Ovary (tissue), 7 donors: ENCODE measurements at regions not wholly inside any gene's neighbourhood (a gene's known extent, or its start where the extent isn't known, plus 50 kb on each side); places are given as distances from the start of the nearest gene placed in this dataset.

Experiments used
- DNase-seq, 5 donors: peaks; one replicate each; pipeline ENCODE4 v3.0.0-alpha.2; 2019 to 2020
- H3K27ac ChIP-seq, 2 donors: fragments of 200-600 bp; one replicate each; pipeline versions ENCODE4 v1.5.1 to v1.8.0; 2019 to 2022
- H3K27me3 ChIP-seq: fragments of 200-600 bp; one replicate; pipeline ENCODE4 v1.8.0; 2022
- H3K36me3 ChIP-seq: fragments of 200-600 bp; sonication (generic); one replicate; pipeline ENCODE4 v1.5.1; 2019
- H3K4me1 ChIP-seq: one replicate; pipeline ENCODE4 v1.8.1; 2013; ENCODE audit warnings: mild to moderate bottlenecking, moderate library complexity; ENCODE audit not compliant: insufficient read depth
- H3K4me3 ChIP-seq: fragments of 200-600 bp; sonication (generic); one replicate; pipeline ENCODE4 v1.5.1; 2017
- H3K9me3 ChIP-seq, 2 donors: fragments of 200-600 bp in 1 of 2; sonication (generic) in 1 of 2; one replicate each; pipeline versions ENCODE4 v1.5.1 to v1.8.1; 2013 to 2019; ENCODE audit warnings: mild to moderate bottlenecking in 1 of 2, moderate library complexity in 1 of 2
- CTCF ChIP-seq, 3 donors: fragments of 450-650 bp in 2 of 3; fragments of 200-600 bp in 1 of 3; IDR thresholded peaks; one replicate each; pipeline versions ENCODE4 v1.5.1 to v1.8.0; 2016 to 2022; ENCODE audit warnings: antibody characterized with exemption in 3 of 3, mild to moderate bottlenecking in 1 of 3
- EP300 ChIP-seq: sonication (generic); formaldehyde crosslinking; IDR thresholded peaks from one replicate; pipeline ENCODE4 v1.6.1; 2017; ENCODE audit warnings: antibody characterized with exemption
- POLR2A ChIP-seq: fragments of 450-650 bp; IDR thresholded peaks from one replicate; pipeline ENCODE4 v1.6.1; 2017; ENCODE audit warnings: antibody characterized with exemption, mild to moderate bottlenecking, moderate library complexity
- WGBS, 3 donors: extraction: QIAGEN DNeasy Blood & Tissue Kit in 1 of 3; methylation state at CpG; one replicate each; pipeline versions ENCODE4 v1.1.5 to v1.1.7; 2013 to 2017; 5-methylcytosine and 5-hydroxymethylcytosine counted together
- intact Hi-C, 4 donors: fragments of 100-400 bp; cut with DNase I; formaldehyde crosslinking; loops; one replicate each; pipeline versions ENCODE4 v1.11.0 to v1.15.1; 2022 to 2023
- donor health status: DM: no; HTN: no; CAD: no; lungs with moderate emphysema.
- donor health status: DM: no; HTN: no; CAD: no.
- donor health status: Bipolar disorder and iron deficiency.
- donor health status: DM: no; HTN: no; CAD: no.
- donor health status: DM: yes; HTN: yes; CAD: no.

- H3K27ac ChIP-seq = no peak overlapping the region
- H3K9me3 ChIP-seq = no peaks in the 10 kb centered on the region
- no peak overlapping the region for H3K4me3 ChIP-seq
- H3K4me1 ChIP-seq = no peaks in the 10 kb centered on the region
- H3K36me3 ChIP-seq = no peaks in the 10 kb centered on the region
- H3K27me3 ChIP-seq = no peaks in the 10 kb centered on the region
- WGBS, 3 donors = 74 to 85% (median 75%) methylated on average over 3 of the region's 3 CpGs
- no peak for TF ChIP-seq CTCF (IDR thresholded peaks at IDR 0.05)
- TF ChIP-seq EP300 = no peak
- no peak for TF ChIP-seq POLR2A
- no peak for DNase-seq
- intact Hi-C loops = no loop called here
These were observed 448.5 kb upstream of the RPS6KA3 start for GRCh38 chrX:20715176-20715575.

- DNase-seq = no peak
- 24 to 42% (median 24%) methylated on average over 1 of the region's 1 CpG for WGBS, 3 donors
- Histone ChIP-seq H3K4me3 (no peak overlapping the region), H3K27me3 (no peaks in the 10 kb centered on the region), H3K9me3 (no peaks in the 10 kb centered on the region), H3K27ac (no peak overlapping the region), H3K36me3 (no peaks in the 10 kb centered on the region), H3K4me1 (no peaks in the 10 kb centered on the region)
- no peak for TF ChIP-seq EP300
- TF ChIP-seq CTCF (IDR thresholded peaks at IDR 0.05) = no peak
- no peak for TF ChIP-seq POLR2A
- intact Hi-C loops = no loop called here
These were observed 446.1 kb upstream of the RPS6KA3 start for GRCh38 chrX:20712811-20713210.

GRCh38 chrX:20711366-20711765, 444.7 kb upstream of the RPS6KA3 start:
- no peaks in the 10 kb centered on the region for H3K4me1 ChIP-seq
- H3K27ac ChIP-seq = no peak overlapping the region
- no peak overlapping the region for H3K4me3 ChIP-seq
- TF ChIP-seq EP300 (no peak), POLR2A (no peak), CTCF (IDR thresholded peaks at IDR 0.05) (no peak)
- intact Hi-C loops = no loop called here
- DNase-seq = no peak
- H3K27me3 ChIP-seq = no peaks in the 10 kb centered on the region
- 52 to 59% (median 54%) methylated on average over 3 of the region's 3 CpGs for WGBS, 3 donors
- no peaks in the 10 kb centered on the region for H3K9me3 ChIP-seq
- no peaks in the 10 kb centered on the region for H3K36me3 ChIP-seq

GRCh38 chrX:20693078-20693477, 426.4 kb upstream of the RPS6KA3 start:
- no peak for TF ChIP-seq POLR2A
- TF ChIP-seq CTCF (IDR thresholded peaks at IDR 0.05) = no peak
- no peak for TF ChIP-seq EP300
- Histone ChIP-seq H3K4me3 (no peak overlapping the region), H3K27ac (no peak overlapping the region), H3K27me3 (no peaks in the 10 kb centered on the region), H3K4me1 (no peaks in the 10 kb centered on the region), H3K36me3 (no peaks in the 10 kb centered on the region), H3K9me3 (peaks cover 0 to 4% of the 10 kb centered on the region in 2 donors)
- WGBS, 3 donors = 68 to 75% (median 71%) methylated on average over 2 of the region's 2 CpGs
- no peak for DNase-seq
- intact Hi-C loops = no loop called here

GRCh38 chrX:20686256-20686655, 419.5 kb upstream of the RPS6KA3 start:
- H3K4me3 ChIP-seq = no peak overlapping the region
- H3K4me1 ChIP-seq = no peaks in the 10 kb centered on the region
- 86 to 89% (median 87%) methylated on average over 7 of the region's 7 CpGs for WGBS, 3 donors
- TF ChIP-seq EP300 (no peak), CTCF (IDR thresholded peaks at IDR 0.05) (no peak), POLR2A (no peak)
- no peak overlapping the region for H3K27ac ChIP-seq
- no peak for DNase-seq
- no peaks in the 10 kb centered on the region for H3K27me3 ChIP-seq
- no peaks in the 10 kb centered on the region for H3K9me3 ChIP-seq
- intact Hi-C loops = no loop called here
- no peaks in the 10 kb centered on the region for H3K36me3 ChIP-seq
